Transverse colon (tissue), 4 donors: ENCODE measurements at regions not wholly inside any gene's neighbourhood (a gene's known extent, or its start where the extent isn't known, plus 50 kb on each side); places are given as distances from the start of the nearest gene placed in this dataset.

Experiments
- CTCF ChIP-seq, 5 experiments: fragments of 200-600 bp in 3 of 5; fragments of 450-650 bp in 2 of 5; sonication (generic) in 3 of 5; IDR thresholded peaks; 1 replicate in 2 of 5; 2 replicates in 3 of 5; pipeline ENCODE4 v1.5.1; 2016 to 2017; ENCODE audit warnings: antibody characterized with exemption in 5 of 5, inconsistent platforms in 3 of 5, mild to moderate bottlenecking in 2 of 5, moderate library complexity in 1 of 5
- EP300 ChIP-seq: sonication (generic); formaldehyde crosslinking; IDR thresholded peaks from one replicate; pipeline ENCODE4 v1.6.1; 2017; ENCODE audit warnings: antibody characterized with exemption, low read depth
- POLR2AphosphoS5 ChIP-seq, 3 donors: sonication (generic); formaldehyde crosslinking; IDR thresholded peaks; one replicate each; pipeline ENCODE4 v1.6.1; 2016; ENCODE audit warnings: antibody characterized with exemption in 3 of 3

DNA sequence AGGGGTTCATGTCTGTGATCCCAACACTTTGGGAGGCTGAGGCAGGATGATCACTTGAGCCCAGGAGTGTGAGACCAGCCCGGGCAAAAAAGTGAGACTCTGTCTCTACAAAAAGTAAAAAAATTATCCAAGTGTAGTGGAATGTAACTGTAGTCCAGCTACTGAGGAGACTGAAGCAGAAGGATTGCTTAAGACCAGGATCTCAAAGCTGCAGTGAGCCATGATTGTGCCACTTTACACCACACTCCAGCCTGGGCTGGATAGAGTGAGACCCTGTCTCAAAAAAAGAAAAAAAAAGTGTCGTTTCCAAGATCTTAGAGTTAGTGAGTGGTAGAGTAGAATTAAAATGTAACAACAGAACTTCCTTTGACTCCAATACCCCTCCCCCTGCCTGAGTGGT, 589.4 kb upstream of the MBL2 start:
- TF ChIP-seq CTCF (IDR thresholded peaks at IDR 0.05): no peak
- no peak for TF ChIP-seq EP300
- TF ChIP-seq POLR2AphosphoS5 (IDR thresholded peaks at IDR 0.05): no peak
